ENCODE measurements at regions not wholly inside any gene's neighbourhood (a gene's known extent, or its start where the extent isn't known, plus 50 kb on each side); places are given as distances from the start of the nearest gene placed in this dataset.

GRCh38 chr13:107580741-107581412 is 634.5 kb downstream of the LIG4 start:
- ChIA-PET POLR2A (no interaction called here), CTCF (no interaction called here)
- Mint-ChIP-seq H3K27ac (no peak overlapping the region), H3K4me1 (ENCODE audit: low read depth) (no peaks in the 10 kb centered on the region), H3K36me3 (ENCODE audit: low read depth) (no peaks in the 10 kb centered on the region), H3K27me3 (ENCODE audit: low read depth) (no peaks in the 10 kb centered on the region), H3K4me3 (no peak overlapping the region), H3K9me3 (ENCODE audit: insufficient read depth) (peaks cover 4% of the 10 kb centered on the region)
- DNase-seq (no peak), ATAC-seq (no peak)

GRCh38 chr13:107576430-107576829 is 638.9 kb downstream of the LIG4 start:
- no peak overlapping the region for H3K4me3 Mint-ChIP-seq
- POLR2A ChIA-PET: no interaction called here
- H3K27ac Mint-ChIP-seq: no peak overlapping the region
- ATAC-seq (no peak), DNase-seq (no peak)
- no peaks in the 10 kb centered on the region for H3K9me3 Mint-ChIP-seq (ENCODE audit: insufficient read depth)
- no peaks in the 10 kb centered on the region for H3K36me3 Mint-ChIP-seq (ENCODE audit: low read depth)
- CTCF ChIA-PET: no interaction called here
- H3K27me3 Mint-ChIP-seq (ENCODE audit: low read depth): no peaks in the 10 kb centered on the region
- H3K4me1 Mint-ChIP-seq (ENCODE audit: low read depth): no peaks in the 10 kb centered on the region

- ATAC-seq (no peak), DNase-seq (no peak)
- CTCF ChIA-PET: no interaction called here
- Mint-ChIP-seq H3K4me1 (ENCODE audit: low read depth) (no peaks in the 10 kb centered on the region), H3K27me3 (ENCODE audit: low read depth) (no peaks in the 10 kb centered on the region), H3K4me3 (no peak overlapping the region), H3K36me3 (ENCODE audit: low read depth) (no peaks in the 10 kb centered on the region), H3K9me3 (ENCODE audit: insufficient read depth) (no peaks in the 10 kb centered on the region), H3K27ac (no peak overlapping the region)
- POLR2A ChIA-PET: no interaction called here
Observed at GRCh38 chr13:107574517-107575210, 640.7 kb downstream of the LIG4 start.

GRCh38 chr13:107573184-107573583 is 642.2 kb downstream of the LIG4 start:
- H3K9me3 Mint-ChIP-seq (ENCODE audit: insufficient read depth): no peaks in the 10 kb centered on the region
- H3K4me1 Mint-ChIP-seq (ENCODE audit: low read depth): no peaks in the 10 kb centered on the region
- H3K27me3 Mint-ChIP-seq (ENCODE audit: low read depth): no peaks in the 10 kb centered on the region
- ATAC-seq: no peak
- CTCF ChIA-PET: no interaction called here
- H3K4me3 Mint-ChIP-seq: no peak overlapping the region
- no peaks in the 10 kb centered on the region for H3K36me3 Mint-ChIP-seq (ENCODE audit: low read depth)
- POLR2A ChIA-PET: no interaction called here
- DNase-seq: no peak
- H3K27ac Mint-ChIP-seq: no peak overlapping the region

- DNase-seq: no peak
- H3K27me3 Mint-ChIP-seq (ENCODE audit: low read depth): no peaks in the 10 kb centered on the region
- no peak for ATAC-seq
- H3K9me3 Mint-ChIP-seq (ENCODE audit: insufficient read depth): no peaks in the 10 kb centered on the region
- H3K36me3 Mint-ChIP-seq (ENCODE audit: low read depth): no peaks in the 10 kb centered on the region
- no peak overlapping the region for H3K4me3 Mint-ChIP-seq
- ChIA-PET CTCF (interaction anchor here (0.6 kb wide), 1 partner anchor 363 kb away, joined by 5 read pairs; no protein-coding TSS in a partner anchor), POLR2A (no interaction called here)
- no peak overlapping the region for H3K27ac Mint-ChIP-seq
- H3K4me1 Mint-ChIP-seq (ENCODE audit: low read depth): no peaks in the 10 kb centered on the region
Observed at GRCh38 chr13:107572156-107572555, 643.2 kb downstream of the LIG4 start.

- Mint-ChIP-seq H3K4me3 (no peak overlapping the region), H3K36me3 (ENCODE audit: low read depth) (no peaks in the 10 kb centered on the region), H3K27me3 (ENCODE audit: low read depth) (no peaks in the 10 kb centered on the region), H3K27ac (no peak overlapping the region), H3K4me1 (ENCODE audit: low read depth) (no peaks in the 10 kb centered on the region), H3K9me3 (ENCODE audit: insufficient read depth) (no peaks in the 10 kb centered on the region)
- POLR2A ChIA-PET: no interaction called here
- no peak for ATAC-seq
- CTCF ChIA-PET: no interaction called here
- DNase-seq: no peak
Observed at GRCh38 chr13:107568181-107568580, 647.2 kb downstream of the LIG4 start.

GRCh38 chr13:107563099-107563925 is 652.0 kb downstream of the LIG4 start:
- Mint-ChIP-seq H3K4me3 (no peak overlapping the region), H3K36me3 (ENCODE audit: low read depth) (no peaks in the 10 kb centered on the region)

GRCh38 chr13:107562203-107562602 is 653.1 kb downstream of the LIG4 start:
- no peak overlapping the region for H3K4me3 Mint-ChIP-seq
- ChIA-PET POLR2A (no interaction called here), CTCF (no interaction called here)
- H3K27me3 Mint-ChIP-seq (ENCODE audit: low read depth): no peaks in the 10 kb centered on the region
- ATAC-seq: no peak
- H3K27ac Mint-ChIP-seq: no peak overlapping the region
- no peak for DNase-seq
- no peaks in the 10 kb centered on the region for H3K36me3 Mint-ChIP-seq (ENCODE audit: low read depth)
- no peaks in the 10 kb centered on the region for H3K4me1 Mint-ChIP-seq (ENCODE audit: low read depth)
- no peaks in the 10 kb centered on the region for H3K9me3 Mint-ChIP-seq (ENCODE audit: insufficient read depth)

More at GRCh38 chr13:107563099-107563925, 652.0 kb downstream of the LIG4 start:
- Mint-ChIP-seq H3K4me1 (ENCODE audit: low read depth) (no peaks in the 10 kb centered on the region), H3K9me3 (ENCODE audit: insufficient read depth) (no peaks in the 10 kb centered on the region), H3K27ac (no peak overlapping the region), H3K27me3 (ENCODE audit: low read depth) (no peaks in the 10 kb centered on the region)
- ATAC-seq (no peak), DNase-seq (no peak)
- POLR2A ChIA-PET: interaction anchor here (0.7 kb wide), 1 partner anchor 76 kb away, joined by 3 read pairs; no protein-coding TSS in a partner anchor
- CTCF ChIA-PET: no interaction called here

GRCh38 chr13:107554460-107554859 is 660.9 kb downstream of the LIG4 start:
- DNase-seq: no peak
- ChIA-PET POLR2A (no interaction called here), CTCF (no interaction called here)
- H3K9me3 Mint-ChIP-seq (ENCODE audit: insufficient read depth): peaks cover 5% of the 10 kb centered on the region
- no peak overlapping the region for H3K4me3 Mint-ChIP-seq
- no peaks in the 10 kb centered on the region for H3K36me3 Mint-ChIP-seq (ENCODE audit: low read depth)
- no peak overlapping the region for H3K27ac Mint-ChIP-seq
- no peaks in the 10 kb centered on the region for H3K4me1 Mint-ChIP-seq (ENCODE audit: low read depth)
- no peaks in the 10 kb centered on the region for H3K27me3 Mint-ChIP-seq (ENCODE audit: low read depth)
- ATAC-seq: no peak

GRCh38 chr13:107553838-107554237 is 661.5 kb downstream of the LIG4 start:
- H3K27ac Mint-ChIP-seq: no peak overlapping the region
- no peak overlapping the region for H3K4me3 Mint-ChIP-seq
- no peaks in the 10 kb centered on the region for H3K36me3 Mint-ChIP-seq (ENCODE audit: low read depth)
- ATAC-seq (no peak), DNase-seq (no peak)
- H3K9me3 Mint-ChIP-seq (ENCODE audit: insufficient read depth): peaks cover 5% of the 10 kb centered on the region
- H3K27me3 Mint-ChIP-seq (ENCODE audit: low read depth): no peaks in the 10 kb centered on the region
- CTCF ChIA-PET: no interaction called here
- no peaks in the 10 kb centered on the region for H3K4me1 Mint-ChIP-seq (ENCODE audit: low read depth)
- POLR2A ChIA-PET: no interaction called here

- H3K9me3 Mint-ChIP-seq (ENCODE audit: insufficient read depth): peaks cover 5% of the 10 kb centered on the region
- no peaks in the 10 kb centered on the region for H3K36me3 Mint-ChIP-seq (ENCODE audit: low read depth)
- POLR2A ChIA-PET: no interaction called here
- H3K27me3 Mint-ChIP-seq (ENCODE audit: low read depth): no peaks in the 10 kb centered on the region
- H3K4me1 Mint-ChIP-seq (ENCODE audit: low read depth): no peaks in the 10 kb centered on the region
- no peak for DNase-seq
- CTCF ChIA-PET: no interaction called here
- H3K4me3 Mint-ChIP-seq: no peak overlapping the region
- no peak overlapping the region for H3K27ac Mint-ChIP-seq
- ATAC-seq: no peak
Observed at GRCh38 chr13:107551521-107551920, 663.8 kb downstream of the LIG4 start.

GRCh38 chr13:107548338-107548737 is 667.0 kb downstream of the LIG4 start:
- no peaks in the 10 kb centered on the region for H3K4me1 Mint-ChIP-seq (ENCODE audit: low read depth)
- POLR2A ChIA-PET: no interaction called here
- no peak for DNase-seq
- no peak for ATAC-seq
- H3K9me3 Mint-ChIP-seq (ENCODE audit: insufficient read depth): peaks cover 6% of the 10 kb centered on the region
- no peaks in the 10 kb centered on the region for H3K36me3 Mint-ChIP-seq (ENCODE audit: low read depth)
- CTCF ChIA-PET: no interaction called here
- H3K4me3 Mint-ChIP-seq: no peak overlapping the region
- no peak overlapping the region for H3K27ac Mint-ChIP-seq
- H3K27me3 Mint-ChIP-seq (ENCODE audit: low read depth): no peaks in the 10 kb centered on the region
